H1 (cell line): ENCODE measurements at regions not wholly inside any gene's neighbourhood (a gene's known extent, or its start where the extent isn't known, plus 50 kb on each side); places are given as distances from the start of the nearest gene placed in this dataset.
A peak's percentile ranks its signal among the peaks of the same experiment; 100 is the strongest.

Experiments used
- CTCF ChIA-PET: fragments of 300-600 bp; sonication (Branson Sonifier 250); formaldehyde crosslinking; loops from one replicate; lab custom pipeline; 2021; ENCODE audit not compliant: partially characterized antibody; lab: Charles Lee
- POLR2A ChIA-PET: fragments of 300-600 bp; sonication (Branson Sonifier 250); formaldehyde crosslinking; loops from one replicate; lab custom pipeline; 2021; ENCODE audit warnings: inconsistent platforms; ENCODE audit not compliant: partially characterized antibody; lab: Charles Lee
- DNase-seq, 2 experiments: peaks; one replicate each; pipeline versions ENCODE4 v3.0.0 to v3.0.0-alpha.2; 2010 to 2022; ENCODE audit warnings: low spot score in 2 of 2, low read depth in 1 of 2, mixed read lengths in 1 of 2
- FAIRE-seq: peaks from 2 replicates; lab custom pipeline; 2011; peaks lifted over from hg19 to GRCh38; lab: Jason Lieb, UNC
- H2AFZ ChIP-seq: 2 replicates; pipeline ENCODE4 v1.8.1; 2012; ENCODE audit warnings: low read length, inconsistent platforms
- H2AK5ac ChIP-seq: 2 replicates; pipeline ENCODE4 v1.6.1; 2013; ENCODE audit warnings: low read depth, low read length
- H2BK120ac ChIP-seq: replicated peaks from 2 replicates; pipeline ENCODE3; 2013; ENCODE audit warnings: low read depth, low read length, inconsistent platforms
- H2BK12ac ChIP-seq: 2 replicates; pipeline ENCODE4 v1.6.1; 2013; ENCODE audit warnings: low read depth, low read length
- H2BK15ac ChIP-seq: 2 replicates; pipeline ENCODE4 v1.6.1; 2013; ENCODE audit warnings: low read length
- H2BK20ac ChIP-seq: 2 replicates; pipeline ENCODE4 v1.6.1; 2013; ENCODE audit warnings: low read length
- H2BK5ac ChIP-seq: 2 replicates; pipeline ENCODE4 v1.6.1; 2013; ENCODE audit warnings: low read depth, low read length
- H3K14ac ChIP-seq: 2 replicates; pipeline ENCODE4 v1.6.1; 2013; ENCODE audit warnings: inconsistent platforms; ENCODE audit not compliant: insufficient read length
- H3K18ac ChIP-seq: 2 replicates; pipeline ENCODE4 v1.6.1; 2013; ENCODE audit warnings: low read length; ENCODE audit errors: extremely low read depth
- H3K23ac ChIP-seq: 2 replicates; pipeline ENCODE4 v1.6.1; 2013; ENCODE audit warnings: inconsistent platforms; ENCODE audit not compliant: insufficient read length
- H3K23me2 ChIP-seq: 2 replicates; pipeline ENCODE4 v1.6.1; 2013; ENCODE audit warnings: low read depth, low read length
- H3K27ac ChIP-seq: 2 replicates; pipeline ENCODE4 v1.6.1; 2011; ENCODE audit warnings: low read depth, low read length, inconsistent platforms
- H3K27me3 ChIP-seq, 4 experiments: replicated peaks in 1 of 4; 1 replicate in 1 of 4; 2 replicates in 3 of 4; pipeline versions ENCODE4 v1.6.1 to v1.8.1; 2011 to 2013; ENCODE audit warnings: low read length in 3 of 4, mild to moderate bottlenecking in 3 of 4, inconsistent platforms in 2 of 4, mixed read lengths in 2 of 4, moderate library complexity in 1 of 4; ENCODE audit not compliant: control insufficient read depth in 3 of 4, insufficient read depth in 3 of 4; ENCODE audit errors: extremely low read depth in 1 of 4
- H3K36me3 ChIP-seq, 4 experiments: 2 replicates each; pipeline versions ENCODE4 v1.6.1 to v1.8.1; 2011 to 2013; ENCODE audit warnings: mild to moderate bottlenecking in 4 of 4, low read length in 3 of 4, moderate library complexity in 2 of 4, control low read depth in 1 of 4, inconsistent platforms in 1 of 4; ENCODE audit not compliant: insufficient read depth in 4 of 4, control insufficient read depth in 2 of 4
- H3K4ac ChIP-seq: replicated peaks from 2 replicates; pipeline ENCODE3; 2013; ENCODE audit warnings: low read length, low read depth, mixed read lengths, inconsistent platforms; ENCODE audit not compliant: insufficient read length
- H3K4me1 ChIP-seq, 4 experiments: replicated peaks in 1 of 4; 1 replicate in 1 of 4; 2 replicates in 3 of 4; pipeline versions ENCODE4 v1.6.1 to v1.8.1; 2011 to 2013; ENCODE audit warnings: low read length in 3 of 4, inconsistent platforms in 2 of 4, mixed read lengths in 1 of 4; ENCODE audit not compliant: insufficient read depth in 4 of 4, control insufficient read depth in 3 of 4
- H3K4me2 ChIP-seq, 2 experiments: 2 replicates each; pipeline versions ENCODE4 v1.6.1 to v1.8.1; 2011 to 2013; ENCODE audit warnings: low read depth in 2 of 2, low read length in 2 of 2, control low read depth in 1 of 2, inconsistent platforms in 1 of 2, mild to moderate bottlenecking in 1 of 2; ENCODE audit not compliant: insufficient read depth in 1 of 2
- H3K4me3 ChIP-seq, 4 experiments: fragments of 200-600, 300-600 bp in 1 of 4; sonication (generic), shearing (Covaris generic), sonication (Bioruptor Twin) in 1 of 4; 2 replicates each; pipeline versions ENCODE4 v1.5.1 to v1.8.1; 2011 to 2016; ENCODE audit warnings: low read length in 4 of 4, low read depth in 3 of 4, control low read depth in 2 of 4, inconsistent platforms in 2 of 4, mild to moderate bottlenecking in 2 of 4, mixed read lengths in 1 of 4, moderate library complexity in 1 of 4; ENCODE audit not compliant: insufficient read depth in 2 of 4; ENCODE audit errors: extremely low read depth in 1 of 4
- H3K56ac ChIP-seq: replicated peaks from 2 replicates; pipeline ENCODE3; 2013; ENCODE audit warnings: low read depth, mild to moderate bottlenecking, mixed read lengths, low read length, inconsistent platforms; ENCODE audit not compliant: insufficient read length
- H3K79me1 ChIP-seq: 2 replicates; pipeline ENCODE4 v1.6.1; 2013; ENCODE audit warnings: low read depth, low read length, control low read depth
- H3K79me2 ChIP-seq, 2 experiments: 2 replicates each; pipeline versions ENCODE4 v1.6.1 to v1.8.1; 2012 to 2013; ENCODE audit warnings: low read length in 2 of 2, mild to moderate bottlenecking in 2 of 2, inconsistent platforms in 1 of 2; ENCODE audit not compliant: insufficient read depth in 2 of 2, control insufficient read depth in 1 of 2
- H3K9ac ChIP-seq, 4 experiments: replicated peaks in 1 of 4; 1 replicate in 1 of 4; 2 replicates in 3 of 4; pipeline versions ENCODE4 v1.6.1 to v1.8.1; 2011 to 2013; ENCODE audit warnings: low read depth in 3 of 4, low read length in 3 of 4, control low read depth in 2 of 4, mild to moderate bottlenecking in 2 of 4, moderate library complexity in 2 of 4, inconsistent platforms in 1 of 4; ENCODE audit errors: extremely low read depth in 1 of 4
- H3K9me3 ChIP-seq, 2 experiments: 2 replicates each; pipeline versions ENCODE4 v1.6.1 to v1.8.1; 2012 to 2013; ENCODE audit warnings: mild to moderate bottlenecking in 2 of 2, moderate library complexity in 2 of 2, control low read depth in 1 of 2, inconsistent platforms in 1 of 2, low read depth in 1 of 2, low read length in 1 of 2, mixed read lengths in 1 of 2; ENCODE audit not compliant: insufficient read depth in 2 of 2
- H4K20me1 ChIP-seq, 2 experiments: replicated peaks in 1 of 2; 2 replicates each; pipeline versions ENCODE3 to v1.8.1; 2011 to 2013; ENCODE audit warnings: inconsistent platforms in 2 of 2, low read length in 2 of 2, mild to moderate bottlenecking in 1 of 2; ENCODE audit not compliant: insufficient read depth in 2 of 2, control insufficient read depth in 1 of 2
- H4K5ac ChIP-seq: 2 replicates; pipeline ENCODE4 v1.6.1; 2013; ENCODE audit warnings: low read length, low read depth, mixed read lengths, inconsistent platforms; ENCODE audit not compliant: insufficient read length
- H4K8ac ChIP-seq: 2 replicates; pipeline ENCODE4 v1.8.0; 2013; ENCODE audit warnings: mild to moderate bottlenecking, moderate library complexity, low read length, inconsistent platforms; ENCODE audit not compliant: insufficient read depth; ENCODE audit errors: extremely low read depth
- H4K91ac ChIP-seq: replicated peaks from 2 replicates; pipeline ENCODE3; 2013; ENCODE audit warnings: low read length, mixed read lengths, inconsistent platforms; ENCODE audit not compliant: insufficient read length
- CHD1 ChIP-seq: IDR thresholded peaks from 2 replicates; pipeline ENCODE4 v1.6.1; 2012; ENCODE audit warnings: low read depth, low read length, improper control_type of control experiment
- SIX5 ChIP-seq: IDR thresholded peaks from 2 replicates; pipeline ENCODE4 v1.6.1; 2011; ENCODE audit warnings: mild to moderate bottlenecking, low read depth, low read length
- WGBS, 2 experiments: shearing (Covaris generic) in 1 of 2; methylation state at CpG; one replicate each; pipeline versions ENCODE4 v1.1.6 to v1.1.7; 2013 to 2015; ENCODE audit warnings: low lambda C conversion rate in 2 of 2, mixed read lengths in 2 of 2, inconsistent platforms in 1 of 2, low coverage in 1 of 2, missing lambda C conversion rate in 1 of 2; ENCODE audit not compliant: insufficient replicate concordance in 2 of 2, insufficient coverage in 1 of 2, insufficient read length in 1 of 2; ENCODE audit errors: extremely low coverage in 1 of 2, missing lambda C conversion rate in 1 of 2; 5-methylcytosine and 5-hydroxymethylcytosine counted together

GRCh38 chr4:132866616-132867015 lies 282.5 kb upstream of the PCDH10 start:
- H2BK15ac ChIP-seq: no peak overlapping the region
- no peak overlapping the region for H3K4ac ChIP-seq
- H3K27ac ChIP-seq: no peak overlapping the region
- FAIRE-seq (no peak), DNase-seq (no peak)
- no peak overlapping the region for H2BK12ac ChIP-seq
- no peaks in the 10 kb centered on the region for H3K23me2 ChIP-seq
- no peaks in the 10 kb centered on the region for H3K9me3 ChIP-seq
- 0 out of 2 replicates have a peak overlapping the region, but pooled peaks have one; percentile 0 for H2AFZ ChIP-seq
- no peak overlapping the region for H3K23ac ChIP-seq
- H3K4me1 ChIP-seq: no peaks in the 10 kb centered on the region
- no peak overlapping the region for H3K4me2 ChIP-seq
- H3K36me3 ChIP-seq: no peaks in the 10 kb centered on the region
- no peaks in the 10 kb centered on the region for H3K79me2 ChIP-seq
- no peak overlapping the region for H3K9ac ChIP-seq
- no peak overlapping the region for H3K18ac ChIP-seq
- no peak overlapping the region for H3K14ac ChIP-seq
- H3K56ac ChIP-seq: no peak overlapping the region
- H2BK5ac ChIP-seq: no peak overlapping the region
- H2AK5ac ChIP-seq: 0 out of 2 replicates have a peak overlapping the region, but pooled peaks have one; percentile 24
- no peak overlapping the region for H4K91ac ChIP-seq
- no peaks in the 10 kb centered on the region for H4K20me1 ChIP-seq
- no peaks in the 10 kb centered on the region for H3K27me3 ChIP-seq
- 79% methylated on average over 4 of the region's 4 CpGs; no CpG with 5 or more reads in 1 of the 2 experiments for WGBS, 2 experiments
- H2BK120ac ChIP-seq: no peak overlapping the region
- TF ChIP-seq CHD1: no peak
- no peak for TF ChIP-seq SIX5
- H4K8ac ChIP-seq: no peak overlapping the region
- H3K79me1 ChIP-seq: no peaks in the 10 kb centered on the region
- ChIA-PET POLR2A (no interaction called here), CTCF (interaction anchor here (1.0 kb wide), 1 partner anchor 72 kb away, joined by 3 read pairs; no protein-coding TSS in a partner anchor)
- H2BK20ac ChIP-seq: 0 out of 2 replicates have a peak overlapping the region, but pooled peaks have one; percentile 18
- H4K5ac ChIP-seq: no peak overlapping the region
- H3K4me3 ChIP-seq: no peak overlapping the region
